A673 (cell line): ENCODE measurements at regions not wholly inside any gene's neighbourhood (a gene's known extent, or its start where the extent isn't known, plus 50 kb on each side); places are given as distances from the start of the nearest gene placed in this dataset.

Experiments
- BruUV-seq: library from RNA; stranded (reverse); fragments of 400-500 nt; replicated peaks from 2 replicates; lab custom pipeline; 2021; lab: Mats Ljungman, UMichigan
- CTCF ChIA-PET: fragments of 300-600 bp; sonication (Branson Sonifier 250); formaldehyde crosslinking; loops from one replicate; lab custom pipeline; 2022; ENCODE audit warnings: antibody characterized with exemption; lab: Charles Lee
- POLR2A ChIA-PET: fragments of 300-600 bp; sonication (Branson Sonifier 250); formaldehyde crosslinking; loops from one replicate; lab custom pipeline; 2022; ENCODE audit warnings: antibody characterized with exemption; ENCODE audit not compliant: low non-redundant PET; lab: Charles Lee
- DNase-seq: peaks from one replicate; pipeline ENCODE4 v3.0.0-alpha.2; 2015; ENCODE audit warnings: low spot score
- H3K27ac ChIP-seq: fragments of 200-600 bp; sonication (generic); 2 replicates; pipeline ENCODE4 v1.5.1; 2016; ENCODE audit warnings: mixed run types, low read depth, mild to moderate bottlenecking, mixed read lengths, antibody characterized with exemption, low read length; ENCODE audit not compliant: poor library complexity, severe bottlenecking
- H3K27me3 ChIP-seq: fragments of 200-600 bp; sonication (generic); replicated peaks from 2 replicates; pipeline ENCODE4 v1.6.1; 2017; ENCODE audit warnings: mixed run types, low read depth, mild to moderate bottlenecking, mixed read lengths, antibody characterized with exemption, low read length; ENCODE audit not compliant: insufficient read depth, poor library complexity
- H3K36me3 ChIP-seq: fragments of 200-600 bp; sonication (generic); 2 replicates; pipeline ENCODE4 v1.6.1; 2016; ENCODE audit warnings: mixed run types, mild to moderate bottlenecking, mixed read lengths, antibody characterized with exemption, low read length; ENCODE audit not compliant: insufficient read depth, poor library complexity, severe bottlenecking
- H3K4me1 ChIP-seq: fragments of 200-600 bp; sonication (generic); 2 replicates; pipeline ENCODE4 v1.6.1; 2017; ENCODE audit warnings: mixed run types, mild to moderate bottlenecking, mixed read lengths, antibody characterized with exemption, low read length; ENCODE audit not compliant: insufficient read depth, poor library complexity, severe bottlenecking
- H3K4me3 ChIP-seq: fragments of 200-600 bp; sonication (generic); 2 replicates; pipeline ENCODE4 v1.5.1; 2016; ENCODE audit warnings: low read depth, mixed run types, mild to moderate bottlenecking, mixed read lengths, low read length; ENCODE audit not compliant: poor library complexity, severe bottlenecking
- H3K9me3 ChIP-seq: fragments of 200-600 bp; sonication (generic); 2 replicates; pipeline ENCODE4 v1.6.1; 2016; ENCODE audit warnings: mixed run types, low read depth, mild to moderate bottlenecking, mixed read lengths, antibody characterized with exemption, low read length; ENCODE audit not compliant: poor library complexity, severe bottlenecking
- CTCF ChIP-seq: fragments of 300-800, 200-600 bp; sonication (generic); conservative IDR thresholded peaks from 2 replicates; pipeline ENCODE4 v1.5.1; 2017; ENCODE audit warnings: low read depth, mild to moderate bottlenecking, antibody characterized with exemption, low read length, moderate library complexity, mixed read lengths
- EZH2 ChIP-seq: fragments of 200-600 bp; sonication (generic); IDR thresholded peaks from 2 replicates; pipeline ENCODE4 v1.6.1; 2017; ENCODE audit warnings: borderline replicate concordance, low read depth, mild to moderate bottlenecking, mixed read lengths, antibody characterized with exemption, low read length; ENCODE audit not compliant: poor library complexity, severe bottlenecking
- intact Hi-C: fragments of 100-400 bp; cut with micrococcal nuclease; formaldehyde crosslinking; loops from one replicate; pipeline ENCODE4 v1.10.0; 2022; ENCODE audit not compliant: unreplicated experiment

GRCh38 chr9:103431809-103432208 is 436.7 kb downstream of the CYLC2 start:
- H3K27me3 ChIP-seq: no peaks in the 10 kb centered on the region
- H3K27ac ChIP-seq: no peak overlapping the region
- no peak for DNase-seq
- peaks cover 14% of the 10 kb centered on the region for H3K9me3 ChIP-seq
- H3K36me3 ChIP-seq: no peaks in the 10 kb centered on the region
- ChIA-PET POLR2A (no interaction called here), CTCF (no interaction called here)
- H3K4me1 ChIP-seq: no peaks in the 10 kb centered on the region
- intact Hi-C loops: no loop called here
- TF ChIP-seq EZH2 (no peak), CTCF (no peak)
- no peak overlapping the region for H3K4me3 ChIP-seq
- BruUV-seq: no TSS peak

- H3K27me3 ChIP-seq: no peaks in the 10 kb centered on the region
- intact Hi-C loops: no loop called here
- peak; percentile 18 for DNase-seq
- no peak overlapping the region for H3K4me3 ChIP-seq
- ChIA-PET CTCF (no interaction called here), POLR2A (no interaction called here)
- no peaks in the 10 kb centered on the region for H3K36me3 ChIP-seq
- BruUV-seq: no TSS peak
- H3K9me3 ChIP-seq: no peaks in the 10 kb centered on the region
- TF ChIP-seq CTCF: no peak
- no peak for TF ChIP-seq EZH2
- no peaks in the 10 kb centered on the region for H3K4me1 ChIP-seq
- H3K27ac ChIP-seq: no peak overlapping the region
These were observed 449.0 kb downstream of the CYLC2 start for GRCh38 chr9:103444176-103444575.

DNA sequence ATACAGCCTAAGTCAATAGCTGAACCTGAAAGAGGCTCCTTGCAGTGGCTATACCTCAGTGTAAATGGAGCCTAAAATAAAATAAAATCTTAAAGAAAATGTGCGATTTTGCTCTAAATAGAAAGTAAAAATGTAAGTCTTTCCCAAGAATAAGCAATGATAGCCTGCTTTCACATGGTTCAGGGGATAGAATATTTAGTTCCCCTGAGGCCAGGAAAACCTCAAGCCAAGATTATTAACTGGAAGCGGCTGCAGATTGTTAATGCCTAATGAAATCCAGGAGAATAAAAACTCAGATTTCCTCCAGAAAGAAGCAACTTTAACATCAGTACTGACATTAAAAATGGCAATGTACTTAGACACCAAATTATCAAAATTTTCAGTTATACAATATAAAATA is 463.7 kb downstream of the CYLC2 start:
- BruUV-seq: no TSS peak
- H3K27me3 ChIP-seq: no peaks in the 10 kb centered on the region
- H3K4me3 ChIP-seq: no peak overlapping the region
- peaks cover 27% of the 10 kb centered on the region for H3K9me3 ChIP-seq
- POLR2A ChIA-PET: no interaction called here
- no peak for DNase-seq
- CTCF ChIA-PET: no interaction called here
- H3K27ac ChIP-seq: no peak overlapping the region
- intact Hi-C loops: no loop called here
- no peaks in the 10 kb centered on the region for H3K36me3 ChIP-seq
- no peaks in the 10 kb centered on the region for H3K4me1 ChIP-seq
- TF ChIP-seq CTCF (no peak), EZH2 (no peak)
